ENCODE measurements at regions not wholly inside any gene's neighbourhood (a gene's known extent, or its start where the extent isn't known, plus 50 kb on each side); places are given as distances from the start of the nearest gene placed in this dataset.

- TF ChIP-seq JUNB (IDR thresholded peaks at IDR 0.05; ENCODE audit: unreplicated experiment) (no peak), ZNF331 (CRISPR knock-in tag; IDR thresholded peaks at IDR 0.05; ENCODE audit: low read depth) (no peak), EZH2 (IDR thresholded peaks at IDR 0.05; ENCODE audit: low read depth, unreplicated experiment) (no peak), EZH2phosphoT487 (IDR thresholded peaks at IDR 0.05; ENCODE audit: unreplicated experiment) (no peak), POLR2AphosphoS5 (IDR thresholded peaks at IDR 0.05; ENCODE audit: low read depth) (no peak), CREB1 (CRISPR knock-in tag; IDR thresholded peaks at IDR 0.05; ENCODE audit: low read depth) (no peak), STAT1 (IDR thresholded peaks at IDR 0.05; ENCODE audit: unreplicated experiment) (no peak)
- TF ChIP-seq, protein P1, sequence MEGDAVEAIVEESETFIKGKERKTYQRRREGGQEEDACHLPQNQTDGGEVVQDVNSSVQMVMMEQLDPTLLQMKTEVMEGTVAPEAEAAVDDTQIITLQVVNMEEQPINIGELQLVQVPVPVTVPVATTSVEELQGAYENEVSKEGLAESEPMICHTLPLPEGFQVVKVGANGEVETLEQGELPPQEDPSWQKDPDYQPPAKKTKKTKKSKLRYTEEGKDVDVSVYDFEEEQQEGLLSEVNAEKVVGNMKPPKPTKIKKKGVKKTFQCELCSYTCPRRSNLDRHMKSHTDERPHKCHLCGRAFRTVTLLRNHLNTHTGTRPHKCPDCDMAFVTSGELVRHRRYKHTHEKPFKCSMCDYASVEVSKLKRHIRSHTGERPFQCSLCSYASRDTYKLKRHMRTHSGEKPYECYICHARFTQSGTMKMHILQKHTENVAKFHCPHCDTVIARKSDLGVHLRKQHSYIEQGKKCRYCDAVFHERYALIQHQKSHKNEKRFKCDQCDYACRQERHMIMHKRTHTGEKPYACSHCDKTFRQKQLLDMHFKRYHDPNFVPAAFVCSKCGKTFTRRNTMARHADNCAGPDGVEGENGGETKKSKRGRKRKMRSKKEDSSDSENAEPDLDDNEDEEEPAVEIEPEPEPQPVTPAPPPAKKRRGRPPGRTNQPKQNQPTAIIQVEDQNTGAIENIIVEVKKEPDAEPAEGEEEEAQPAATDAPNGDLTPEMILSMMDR (conservative IDR thresholded peaks at IDR 0.05; ENCODE audit: low read depth in 2 of 2): no peak
- TF ChIP-seq, protein P2, sequence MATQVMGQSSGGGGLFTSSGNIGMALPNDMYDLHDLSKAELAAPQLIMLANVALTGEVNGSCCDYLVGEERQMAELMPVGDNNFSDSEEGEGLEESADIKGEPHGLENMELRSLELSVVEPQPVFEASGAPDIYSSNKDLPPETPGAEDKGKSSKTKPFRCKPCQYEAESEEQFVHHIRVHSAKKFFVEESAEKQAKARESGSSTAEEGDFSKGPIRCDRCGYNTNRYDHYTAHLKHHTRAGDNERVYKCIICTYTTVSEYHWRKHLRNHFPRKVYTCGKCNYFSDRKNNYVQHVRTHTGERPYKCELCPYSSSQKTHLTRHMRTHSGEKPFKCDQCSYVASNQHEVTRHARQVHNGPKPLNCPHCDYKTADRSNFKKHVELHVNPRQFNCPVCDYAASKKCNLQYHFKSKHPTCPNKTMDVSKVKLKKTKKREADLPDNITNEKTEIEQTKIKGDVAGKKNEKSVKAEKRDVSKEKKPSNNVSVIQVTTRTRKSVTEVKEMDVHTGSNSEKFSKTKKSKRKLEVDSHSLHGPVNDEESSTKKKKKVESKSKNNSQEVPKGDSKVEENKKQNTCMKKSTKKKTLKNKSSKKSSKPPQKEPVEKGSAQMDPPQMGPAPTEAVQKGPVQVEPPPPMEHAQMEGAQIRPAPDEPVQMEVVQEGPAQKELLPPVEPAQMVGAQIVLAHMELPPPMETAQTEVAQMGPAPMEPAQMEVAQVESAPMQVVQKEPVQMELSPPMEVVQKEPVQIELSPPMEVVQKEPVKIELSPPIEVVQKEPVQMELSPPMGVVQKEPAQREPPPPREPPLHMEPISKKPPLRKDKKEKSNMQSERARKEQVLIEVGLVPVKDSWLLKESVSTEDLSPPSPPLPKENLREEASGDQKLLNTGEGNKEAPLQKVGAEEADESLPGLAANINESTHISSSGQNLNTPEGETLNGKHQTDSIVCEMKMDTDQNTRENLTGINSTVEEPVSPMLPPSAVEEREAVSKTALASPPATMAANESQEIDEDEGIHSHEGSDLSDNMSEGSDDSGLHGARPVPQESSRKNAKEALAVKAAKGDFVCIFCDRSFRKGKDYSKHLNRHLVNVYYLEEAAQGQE (IDR thresholded peaks at IDR 0.05; ENCODE audit: unreplicated experiment): no peak
- TF ChIP-seq, protein P3, sequence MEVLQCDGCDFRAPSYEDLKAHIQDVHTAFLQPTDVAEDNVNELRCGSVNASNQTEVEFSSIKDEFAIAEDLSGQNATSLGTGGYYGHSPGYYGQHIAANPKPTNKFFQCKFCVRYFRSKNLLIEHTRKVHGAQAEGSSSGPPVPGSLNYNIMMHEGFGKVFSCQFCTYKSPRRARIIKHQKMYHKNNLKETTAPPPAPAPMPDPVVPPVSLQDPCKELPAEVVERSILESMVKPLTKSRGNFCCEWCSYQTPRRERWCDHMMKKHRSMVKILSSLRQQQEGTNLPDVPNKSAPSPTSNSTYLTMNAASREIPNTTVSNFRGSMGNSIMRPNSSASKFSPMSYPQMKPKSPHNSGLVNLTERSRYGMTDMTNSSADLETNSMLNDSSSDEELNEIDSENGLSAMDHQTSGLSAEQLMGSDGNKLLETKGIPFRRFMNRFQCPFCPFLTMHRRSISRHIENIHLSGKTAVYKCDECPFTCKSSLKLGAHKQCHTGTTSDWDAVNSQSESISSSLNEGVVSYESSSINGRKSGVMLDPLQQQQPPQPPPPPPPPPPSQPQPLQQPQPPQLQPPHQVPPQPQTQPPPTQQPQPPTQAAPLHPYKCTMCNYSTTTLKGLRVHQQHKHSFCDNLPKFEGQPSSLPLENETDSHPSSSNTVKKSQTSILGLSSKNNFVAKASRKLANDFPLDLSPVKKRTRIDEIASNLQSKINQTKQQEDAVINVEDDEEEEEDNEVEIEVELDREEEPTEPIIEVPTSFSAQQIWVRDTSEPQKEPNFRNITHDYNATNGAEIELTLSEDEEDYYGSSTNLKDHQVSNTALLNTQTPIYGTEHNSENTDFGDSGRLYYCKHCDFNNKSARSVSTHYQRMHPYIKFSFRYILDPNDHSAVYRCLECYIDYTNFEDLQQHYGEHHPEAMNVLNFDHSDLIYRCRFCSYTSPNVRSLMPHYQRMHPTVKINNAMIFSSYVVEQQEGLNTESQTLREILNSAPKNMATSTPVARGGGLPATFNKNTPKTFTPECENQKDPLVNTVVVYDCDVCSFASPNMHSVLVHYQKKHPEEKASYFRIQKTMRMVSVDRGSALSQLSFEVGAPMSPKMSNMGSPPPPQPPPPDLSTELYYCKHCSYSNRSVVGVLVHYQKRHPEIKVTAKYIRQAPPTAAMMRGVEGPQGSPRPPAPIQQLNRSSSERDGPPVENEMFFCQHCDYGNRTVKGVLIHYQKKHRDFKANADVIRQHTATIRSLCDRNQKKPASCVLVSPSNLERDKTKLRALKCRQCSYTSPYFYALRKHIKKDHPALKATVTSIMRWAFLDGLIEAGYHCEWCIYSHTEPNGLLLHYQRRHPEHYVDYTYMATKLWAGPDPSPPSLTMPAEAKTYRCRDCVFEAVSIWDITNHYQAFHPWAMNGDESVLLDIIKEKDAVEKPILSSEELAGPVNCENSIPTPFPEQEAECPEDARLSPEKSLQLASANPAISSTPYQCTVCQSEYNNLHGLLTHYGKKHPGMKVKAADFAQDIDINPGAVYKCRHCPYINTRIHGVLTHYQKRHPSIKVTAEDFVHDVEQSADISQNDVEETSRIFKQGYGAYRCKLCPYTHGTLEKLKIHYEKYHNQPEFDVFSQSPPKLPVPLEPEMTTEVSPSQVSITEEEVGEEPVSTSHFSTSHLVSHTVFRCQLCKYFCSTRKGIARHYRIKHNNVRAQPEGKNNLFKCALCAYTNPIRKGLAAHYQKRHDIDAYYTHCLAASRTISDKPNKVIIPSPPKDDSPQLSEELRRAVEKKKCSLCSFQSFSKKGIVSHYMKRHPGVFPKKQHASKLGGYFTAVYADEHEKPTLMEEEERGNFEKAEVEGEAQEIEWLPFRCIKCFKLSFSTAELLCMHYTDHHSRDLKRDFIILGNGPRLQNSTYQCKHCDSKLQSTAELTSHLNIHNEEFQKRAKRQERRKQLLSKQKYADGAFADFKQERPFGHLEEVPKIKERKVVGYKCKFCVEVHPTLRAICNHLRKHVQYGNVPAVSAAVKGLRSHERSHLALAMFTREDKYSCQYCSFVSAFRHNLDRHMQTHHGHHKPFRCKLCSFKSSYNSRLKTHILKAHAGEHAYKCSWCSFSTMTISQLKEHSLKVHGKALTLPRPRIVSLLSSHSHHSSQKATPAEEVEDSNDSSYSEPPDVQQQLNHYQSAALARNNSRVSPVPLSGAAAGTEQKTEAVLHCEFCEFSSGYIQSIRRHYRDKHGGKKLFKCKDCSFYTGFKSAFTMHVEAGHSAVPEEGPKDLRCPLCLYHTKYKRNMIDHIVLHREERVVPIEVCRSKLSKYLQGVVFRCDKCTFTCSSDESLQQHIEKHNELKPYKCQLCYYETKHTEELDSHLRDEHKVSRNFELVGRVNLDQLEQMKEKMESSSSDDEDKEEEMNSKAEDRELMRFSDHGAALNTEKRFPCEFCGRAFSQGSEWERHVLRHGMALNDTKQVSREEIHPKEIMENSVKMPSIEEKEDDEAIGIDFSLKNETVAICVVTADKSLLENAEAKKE (CRISPR knock-in tag; IDR thresholded peaks at IDR 0.05): no peak
Observed at GRCh38 chr13:75132701-75133695, 349.0 kb downstream of the TBC1D4 start.
